ENCODE measurements at regions not wholly inside any gene's neighbourhood (a gene's known extent, or its start where the extent isn't known, plus 50 kb on each side); places are given as distances from the start of the nearest gene placed in this dataset.
"Not testable (repeated sequence)": the region's sequence is repeated elsewhere in the genome, so short reads cannot be mapped to it uniquely, and the experiment has no call there.

DNA sequence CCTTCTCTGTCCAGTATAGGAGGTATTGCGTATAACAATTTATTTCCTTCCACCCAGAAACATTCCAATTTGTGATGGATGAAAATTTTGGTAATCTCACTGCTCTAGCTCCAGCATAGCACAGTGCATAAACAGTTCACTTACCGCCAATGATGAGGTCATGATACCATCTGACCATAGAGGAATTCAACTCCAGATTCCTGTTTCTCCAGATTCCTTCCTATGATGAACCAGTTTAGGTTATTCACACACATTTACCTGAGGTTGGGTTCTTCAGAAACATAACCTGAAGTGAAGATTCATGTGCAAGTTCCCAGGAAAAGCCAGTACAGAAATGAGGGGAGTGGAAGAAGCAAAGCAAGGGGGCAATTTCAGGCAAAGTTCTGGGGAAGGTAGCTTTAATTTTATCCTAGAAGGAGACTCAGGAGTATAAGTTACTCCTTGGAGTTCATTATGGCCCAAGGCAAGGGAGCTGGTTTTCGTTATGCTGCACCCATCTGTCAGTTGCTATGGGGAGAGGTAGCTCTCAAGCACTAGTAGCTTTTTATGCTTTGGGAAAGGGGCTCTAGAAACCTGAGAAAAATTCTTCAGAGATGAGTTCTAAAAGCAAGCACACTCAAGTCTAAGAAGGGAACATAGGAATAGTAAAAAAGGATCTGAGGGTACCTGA, 121.6 kb downstream of the CASP12 start:
- DNase-seq, result no peak

DNA sequence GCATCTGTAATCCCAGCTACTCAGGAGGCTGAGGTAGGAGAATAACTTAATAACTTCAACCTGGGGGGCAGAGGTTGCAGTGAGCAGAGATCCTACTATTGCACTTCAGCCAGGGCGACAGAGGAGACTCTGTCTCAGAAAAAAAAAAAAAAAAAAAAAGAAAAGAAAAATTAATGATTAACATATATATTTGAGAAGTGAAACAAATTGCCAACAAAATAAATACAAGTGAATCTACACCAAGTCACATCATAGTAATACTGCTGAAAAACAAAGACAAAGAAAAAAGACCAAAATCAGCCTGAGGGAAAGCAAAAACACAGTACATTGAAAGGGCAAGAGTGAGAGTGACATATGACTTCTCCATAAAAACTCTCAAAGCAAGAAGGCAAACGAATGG, 123.7 kb downstream of the CASP12 start:
- no peak for DNase-seq

DNA sequence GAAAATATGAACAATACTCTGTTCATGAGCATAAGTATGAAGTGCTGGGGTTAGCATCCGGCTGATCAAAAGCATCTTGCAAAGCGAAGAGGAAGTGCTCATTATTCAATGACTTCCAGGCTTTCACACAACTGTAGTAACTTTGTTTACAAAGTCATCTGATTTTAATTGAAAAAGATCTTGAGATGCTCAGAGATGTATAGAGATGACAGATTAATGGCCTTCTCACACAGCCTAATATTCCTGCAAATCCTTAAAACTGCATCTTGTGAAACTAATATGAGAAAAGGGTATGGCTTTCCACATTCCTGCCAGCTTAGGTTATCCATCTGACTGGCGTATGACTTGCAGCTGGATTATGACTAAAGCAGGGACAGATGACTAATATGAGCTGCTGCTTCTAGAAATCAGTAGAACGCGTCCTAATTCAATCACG, 125.4 kb downstream of the CASP12 start:
- DNase-seq, result no peak

DNA sequence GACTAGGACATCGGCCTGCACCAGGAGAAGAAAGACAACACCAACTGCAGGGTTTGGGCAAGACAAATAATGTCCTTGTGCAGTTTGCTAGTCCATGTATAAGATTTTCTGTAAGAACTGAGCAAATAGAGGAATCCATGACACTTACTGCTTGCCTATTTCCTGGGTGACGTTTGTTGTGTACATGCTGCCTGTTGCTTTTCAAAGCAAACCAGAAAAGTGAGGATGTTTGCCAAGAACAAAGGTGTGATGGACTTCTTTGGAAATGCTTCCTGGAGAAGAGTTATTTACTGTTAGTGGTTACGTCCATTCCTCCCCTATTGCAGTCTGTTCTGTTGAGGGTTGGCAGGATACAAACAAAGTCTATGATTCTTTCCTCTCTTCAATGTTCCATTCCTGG, 126.5 kb downstream of the CASP12 start:
- no peak for DNase-seq

DNA sequence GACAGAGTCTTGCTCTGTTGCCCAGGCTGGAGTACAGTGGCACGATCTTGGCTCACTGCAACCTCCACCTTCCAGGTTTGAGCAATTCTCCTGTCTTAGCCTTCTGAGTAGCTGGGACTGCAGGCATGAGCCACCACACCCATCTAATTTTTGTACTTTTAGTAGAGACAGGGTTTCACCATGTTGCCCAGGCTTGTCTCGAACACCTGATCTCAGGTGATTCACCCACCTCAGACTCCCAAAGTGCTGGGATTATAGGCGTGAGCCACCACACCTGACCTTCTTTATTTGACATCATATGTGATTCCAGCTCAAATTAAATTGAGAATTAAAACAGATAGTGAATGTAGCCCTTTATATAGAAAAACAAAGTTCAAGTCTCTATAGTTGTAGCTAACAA, 127.2 kb downstream of the CASP12 start:
- not testable (repeated sequence) for DNase-seq

DNA sequence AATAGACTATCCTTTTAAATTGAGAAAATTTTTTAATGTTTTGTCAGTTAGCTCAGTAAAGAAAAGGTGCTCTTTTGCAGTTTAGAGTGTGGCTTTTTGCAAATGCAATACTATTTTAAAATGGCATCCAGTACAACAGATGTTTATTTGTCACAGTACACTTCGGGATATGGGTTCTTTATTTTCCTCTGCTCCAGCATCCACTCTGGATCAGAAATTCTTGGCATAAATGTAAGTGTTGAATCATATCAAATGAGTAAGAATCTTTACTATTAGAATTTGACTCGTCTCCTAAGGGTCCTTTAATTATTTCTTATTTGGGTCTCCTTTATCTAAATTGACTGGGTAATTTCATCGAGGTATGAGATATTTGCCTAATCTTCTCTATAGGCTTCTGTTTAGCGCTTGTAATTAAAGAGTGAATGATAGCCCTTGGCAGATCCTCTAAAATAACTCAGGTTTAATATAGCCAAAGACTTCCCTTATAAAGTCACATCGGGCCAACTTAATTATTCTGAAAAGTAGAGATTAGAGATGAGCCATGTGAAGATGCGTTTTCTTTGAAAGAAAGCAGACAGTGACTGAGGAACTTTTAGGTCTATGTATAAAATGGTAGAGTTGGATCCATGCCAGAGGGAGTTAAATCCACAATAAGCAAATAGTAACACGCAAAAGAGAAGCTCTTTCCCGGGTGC, 132.7 kb downstream of the CASP12 start:
- DNase-seq, result no peak

DNA sequence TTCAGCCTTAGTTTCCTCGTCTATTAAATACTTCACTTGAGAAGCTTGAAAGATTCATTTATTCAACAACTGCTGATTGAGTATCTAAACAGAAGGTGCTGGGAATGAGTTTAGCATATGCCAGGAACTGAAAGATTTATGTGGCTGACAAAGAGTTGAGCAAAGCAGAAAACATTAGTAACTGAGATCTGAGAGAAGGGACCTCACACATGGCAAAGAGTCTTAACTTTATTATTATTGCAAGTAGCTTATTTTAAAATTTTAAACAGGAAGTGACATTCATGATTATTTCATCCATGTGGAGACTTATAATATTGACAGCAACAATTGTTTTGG, 133.6 kb downstream of the CASP12 start:
- no peak for DNase-seq

DNA sequence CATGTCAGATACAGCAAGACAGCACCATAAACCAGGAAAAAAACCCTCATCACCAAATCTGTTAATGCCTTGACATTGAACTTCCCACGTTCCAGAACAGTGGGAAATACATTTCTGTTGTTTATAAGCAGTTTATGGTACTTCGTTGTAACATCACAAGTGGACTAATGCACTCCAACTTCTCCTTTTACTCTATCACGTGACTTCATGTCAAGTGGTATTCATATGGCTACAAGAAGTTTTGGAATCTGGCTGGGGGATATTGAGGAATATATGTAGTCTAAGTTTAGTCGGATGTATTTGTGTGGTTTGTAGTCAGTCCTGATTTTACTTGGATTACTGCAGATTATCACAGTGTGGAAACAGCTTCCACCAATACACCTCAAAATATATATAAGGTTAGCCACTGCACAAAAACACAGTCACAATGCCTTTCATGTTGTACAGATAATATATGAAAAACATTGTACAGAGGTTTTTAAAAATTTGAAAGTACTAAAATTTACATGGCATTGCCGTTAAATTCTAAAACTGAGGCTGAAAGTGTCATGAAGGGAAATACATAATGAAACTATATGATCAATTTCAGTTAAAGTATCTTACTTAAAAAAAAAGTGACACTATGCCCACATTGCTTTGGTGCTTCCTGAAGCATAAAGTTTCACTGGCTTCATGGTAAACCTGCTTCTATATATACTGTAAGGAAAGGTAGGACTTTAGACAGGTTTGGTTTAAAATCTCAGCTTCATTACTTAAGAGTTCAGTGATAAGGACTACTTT, 134.1 kb downstream of the CASP12 start:
- DNase-seq, result no peak

DNA sequence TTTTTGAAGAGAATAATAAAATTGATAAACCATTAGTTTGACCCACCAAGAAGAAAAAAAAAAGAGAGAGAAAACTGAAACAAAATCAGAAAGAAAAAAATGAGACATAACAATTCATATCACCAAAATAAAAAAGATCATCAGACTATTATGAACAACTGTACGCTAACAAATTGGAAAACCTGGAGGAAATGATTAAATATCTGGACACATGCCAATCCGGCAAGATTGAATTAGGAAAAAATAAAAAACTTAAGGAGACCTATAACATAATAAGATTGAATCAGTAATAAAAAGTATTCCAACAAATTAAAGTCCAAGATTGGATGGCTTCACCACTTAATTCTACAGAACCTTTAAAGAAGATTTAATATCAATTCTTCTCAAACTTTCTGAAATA, 136.7 kb downstream of the CASP12 start:
- no peak for DNase-seq

DNA sequence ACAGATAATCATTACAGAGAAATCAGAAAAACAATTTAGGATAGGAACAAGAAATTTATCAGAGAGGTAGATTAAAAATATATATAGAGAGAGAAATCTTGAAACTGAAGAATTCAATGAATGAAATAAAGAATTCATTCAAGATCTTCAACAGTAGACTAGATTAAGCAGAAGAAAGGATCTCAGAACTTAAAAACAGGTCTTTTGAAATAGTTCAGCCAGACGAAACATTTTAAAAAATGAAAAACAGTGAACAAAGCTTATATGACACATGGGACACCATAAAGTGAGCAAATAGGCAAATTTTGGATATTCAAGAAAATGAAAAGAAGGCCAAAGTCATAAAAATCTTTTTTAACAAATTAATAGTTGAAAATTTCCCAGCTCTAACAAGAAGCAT, 138.8 kb downstream of the CASP12 start:
- DNase-seq, result no peak

DNA sequence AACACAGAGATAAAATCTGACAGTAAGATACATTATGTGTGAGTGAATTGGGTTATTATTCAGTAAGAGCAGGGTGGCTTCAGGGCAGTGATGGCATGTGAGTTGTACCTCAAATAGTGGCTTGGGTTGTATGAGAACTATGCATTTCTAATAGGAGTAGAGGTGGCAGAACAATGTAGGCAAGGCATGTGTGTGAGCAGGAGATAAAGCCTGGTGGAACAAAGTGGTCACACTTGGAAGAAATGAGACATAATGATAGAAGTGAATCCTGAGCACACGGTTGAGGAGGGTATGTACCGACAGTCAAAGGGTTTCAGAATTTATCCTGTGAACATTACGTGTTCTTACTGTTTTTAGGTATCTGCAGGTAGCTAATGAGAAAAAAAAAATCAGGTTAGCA, 159.3 kb downstream of the CASP12 start:
- no peak for DNase-seq

DNA sequence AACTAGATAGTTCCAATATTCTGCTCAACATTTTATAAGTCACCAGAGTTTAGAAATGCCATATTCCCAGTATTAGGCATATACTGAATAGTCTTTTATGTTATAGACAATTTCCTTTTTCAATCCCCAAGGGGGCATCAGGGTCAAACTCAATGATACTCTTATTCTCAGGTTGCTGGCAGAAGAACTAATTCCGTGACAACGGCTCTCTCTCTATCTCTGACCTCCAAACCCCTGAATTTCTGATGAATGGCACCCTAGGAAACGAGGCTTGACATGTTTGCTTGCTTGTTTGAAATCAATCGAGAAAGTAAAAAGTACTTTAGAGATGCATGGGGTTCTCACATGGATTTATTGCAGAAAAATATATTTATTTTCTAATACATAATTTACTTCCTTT, 160.1 kb downstream of the CASP12 start:
- DNase-seq, result no peak

DNA sequence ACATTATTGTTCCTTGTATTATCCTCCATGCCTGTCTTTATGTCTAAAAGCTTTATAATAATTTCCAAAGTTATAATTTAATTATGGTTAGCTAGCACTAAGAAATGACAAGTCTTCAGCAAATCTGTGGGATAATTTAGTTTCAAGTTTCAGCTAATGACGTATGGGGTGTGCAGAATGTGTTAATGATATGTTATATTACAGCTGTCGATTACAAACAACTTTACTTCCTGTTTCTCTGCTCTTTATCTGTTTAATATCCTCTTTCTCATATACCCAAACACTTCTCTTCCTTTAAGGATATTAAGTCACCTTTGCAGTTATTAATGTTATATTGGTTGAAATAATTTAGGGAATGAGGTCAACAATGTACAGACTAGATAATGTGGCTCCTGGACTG, 161.8 kb downstream of the CASP12 start:
- no peak for DNase-seq

DNA sequence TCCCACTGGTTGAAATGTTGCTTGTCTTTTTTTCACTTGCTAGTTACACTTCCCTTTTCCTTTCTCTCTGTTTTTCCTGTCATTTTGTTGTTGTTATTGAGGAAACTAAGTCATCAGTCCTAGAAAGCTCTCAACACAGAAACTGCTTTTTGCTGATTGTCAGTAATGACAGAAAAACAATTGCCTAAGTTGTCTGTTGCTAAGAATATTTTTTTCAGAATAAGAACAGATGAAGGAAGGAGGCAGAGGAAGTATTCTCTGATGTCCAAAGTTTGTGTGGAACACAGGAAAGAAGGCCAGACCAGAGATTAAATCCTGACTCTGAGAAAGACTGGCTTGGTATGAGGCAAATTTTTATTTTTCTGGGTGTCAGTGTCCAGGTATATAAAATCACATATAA, 163.3 kb downstream of the CASP12 start:
- no peak for DNase-seq

DNA sequence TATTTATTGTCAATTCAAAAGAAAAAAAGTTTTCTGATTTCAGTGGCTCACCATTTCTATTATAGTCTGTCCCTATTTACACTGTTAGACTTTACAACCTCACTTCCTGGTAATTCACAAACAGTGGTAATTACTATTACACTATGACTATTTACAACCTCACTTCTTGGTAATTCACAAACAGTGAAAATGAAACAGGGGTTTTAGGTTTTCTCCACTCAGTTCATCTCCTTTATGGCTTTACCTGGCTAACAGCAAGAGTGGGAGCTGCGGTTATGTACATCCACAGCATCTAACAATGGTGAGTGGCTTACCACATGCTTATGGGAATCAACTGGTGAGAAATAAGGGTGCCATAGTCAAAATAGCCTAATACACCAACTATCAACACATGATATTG, 166.4 kb downstream of the CASP12 start:
- DNase-seq, result no peak

DNA sequence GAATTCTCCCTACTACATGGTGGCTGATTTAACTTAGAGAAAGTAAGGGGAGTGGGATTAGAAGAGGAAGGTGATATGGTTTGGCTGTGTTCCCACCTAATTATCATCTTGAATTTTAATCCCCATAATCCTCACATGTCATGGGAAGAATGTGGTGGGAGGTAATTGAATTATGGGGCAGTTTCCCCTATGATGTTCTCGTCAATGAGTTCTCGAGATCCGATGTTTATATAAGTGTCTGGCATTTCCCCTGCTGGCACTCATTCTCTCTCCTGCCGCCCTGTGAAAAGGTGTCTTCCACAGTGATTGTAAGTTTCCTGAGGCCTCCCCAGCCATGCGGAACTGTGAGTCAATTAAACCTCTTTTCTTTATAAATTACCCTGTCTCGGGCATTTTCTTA, 169.3 kb downstream of the CASP12 start:
- DNase-seq, result no peak

DNA sequence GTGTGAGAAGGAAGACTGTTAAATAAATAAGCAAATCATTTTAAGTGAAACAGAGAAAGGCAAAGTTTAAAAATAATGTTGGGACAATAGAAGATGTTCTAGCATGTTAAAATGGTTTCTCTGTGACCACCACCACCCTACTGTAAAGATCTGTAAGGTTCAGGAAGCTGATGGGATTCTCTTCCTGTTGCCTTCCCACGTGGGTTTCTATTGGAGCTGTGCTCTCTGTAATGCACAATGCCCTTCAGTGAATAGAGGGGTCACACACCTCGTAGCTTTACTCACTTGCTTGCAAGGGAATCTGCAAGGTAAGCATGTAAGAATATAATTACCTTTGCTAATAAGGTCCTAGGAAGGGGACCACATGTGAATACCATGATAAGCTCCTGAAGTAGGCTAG, 170.5 kb downstream of the CASP12 start:
- DNase-seq, result no peak

DNA sequence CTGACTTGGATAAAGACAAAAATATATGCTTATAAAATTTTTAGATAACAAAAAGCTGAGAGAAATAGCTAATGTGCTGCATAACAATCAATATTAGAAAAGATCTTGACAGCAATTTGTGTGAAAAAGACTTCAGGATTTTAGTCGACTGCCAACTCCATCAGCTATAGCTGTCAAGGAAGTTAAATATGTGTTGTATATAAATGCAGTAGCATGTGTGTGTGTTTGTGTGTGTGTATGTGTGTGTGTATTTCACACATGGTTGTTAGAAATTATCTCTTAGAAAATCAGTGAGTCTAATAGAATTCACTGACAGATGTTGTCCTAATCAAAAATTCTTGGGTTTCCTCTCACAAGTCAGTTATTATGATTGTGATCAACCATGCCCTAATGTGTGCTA, 171.2 kb downstream of the CASP12 start:
- no peak for DNase-seq

DNA sequence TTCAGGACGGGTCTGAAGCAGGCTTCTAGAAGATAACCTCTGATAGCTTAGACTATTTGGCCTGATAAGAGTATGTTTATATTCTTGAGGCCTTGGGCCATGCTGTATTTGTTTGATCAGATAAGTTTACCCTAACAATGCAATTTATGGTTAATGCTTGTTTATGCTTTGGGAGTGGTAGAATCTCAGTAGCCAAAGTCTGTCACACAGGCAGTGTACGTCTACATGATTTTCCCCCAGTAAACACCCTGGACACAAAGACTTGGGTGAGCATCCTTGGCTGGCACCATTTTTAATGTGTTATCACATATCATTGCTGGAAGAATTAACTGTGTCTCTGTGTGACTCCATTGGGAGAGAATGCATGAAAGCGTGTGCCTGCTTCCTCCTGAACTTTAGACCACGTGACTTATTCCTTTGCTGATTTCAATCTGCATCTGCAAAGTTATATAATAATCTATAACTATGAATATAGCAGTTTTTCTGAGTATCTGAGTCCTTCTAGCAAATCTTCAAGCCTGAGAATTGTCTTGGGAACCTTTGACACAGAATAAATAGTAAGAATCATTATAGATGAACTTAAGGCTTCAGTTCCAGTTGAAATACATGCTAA, 172.4 kb downstream of the CASP12 start:
- DNase-seq, result no peak

DNA sequence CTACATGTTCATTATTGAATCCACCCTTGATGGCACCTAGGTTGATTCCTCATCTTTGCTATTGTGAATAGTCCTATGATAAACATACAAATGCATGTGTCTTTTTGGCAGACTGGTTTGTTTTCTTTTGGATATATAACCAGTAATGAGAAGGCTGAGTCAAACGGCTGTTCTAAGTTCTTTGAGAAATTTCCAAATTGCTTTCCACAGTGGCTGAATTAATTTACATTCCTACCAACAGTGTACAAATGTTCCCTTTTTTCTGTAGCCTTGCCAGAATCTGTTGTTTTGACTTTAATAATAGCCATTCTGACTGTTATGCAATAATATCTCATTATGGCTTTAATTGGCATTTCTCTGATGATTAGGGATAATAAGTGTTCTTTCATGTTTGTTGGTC, 184.9 kb downstream of the CASP12 start:
- DNase-seq, result no peak

DNA sequence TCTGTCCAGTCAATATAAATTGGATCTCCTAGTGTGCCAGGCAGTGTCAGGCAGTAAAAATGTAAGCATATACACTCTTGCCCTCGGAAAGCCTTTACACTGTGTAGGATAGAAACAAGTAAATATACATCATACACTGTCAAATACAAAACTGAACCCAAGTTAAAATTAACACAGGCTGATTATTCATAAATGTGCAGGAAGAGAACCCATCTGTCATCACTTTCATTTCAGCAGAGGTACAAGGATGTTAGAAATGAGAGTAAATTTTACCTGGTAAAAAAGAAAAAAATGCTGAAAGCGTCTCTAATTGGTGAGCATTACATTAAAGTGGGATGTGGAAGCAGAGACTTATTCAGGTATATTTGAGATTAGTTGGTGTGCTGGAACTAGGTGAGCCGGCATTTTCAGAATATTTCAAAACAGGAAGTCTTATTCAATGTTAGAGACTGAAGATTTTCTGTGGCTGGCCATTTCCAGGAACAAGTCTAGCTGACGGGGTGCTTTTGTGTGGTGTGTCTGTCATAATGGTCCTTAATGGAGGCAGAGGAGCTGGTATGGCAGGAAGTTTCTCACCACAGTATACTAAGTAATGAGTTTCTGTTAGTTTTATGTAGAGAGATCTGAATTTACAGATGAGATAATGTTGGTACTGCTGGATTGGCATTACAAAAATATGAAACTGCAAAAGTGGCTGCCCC, 192.6 kb downstream of the CASP12 start:
- DNase-seq, result no peak

DNA sequence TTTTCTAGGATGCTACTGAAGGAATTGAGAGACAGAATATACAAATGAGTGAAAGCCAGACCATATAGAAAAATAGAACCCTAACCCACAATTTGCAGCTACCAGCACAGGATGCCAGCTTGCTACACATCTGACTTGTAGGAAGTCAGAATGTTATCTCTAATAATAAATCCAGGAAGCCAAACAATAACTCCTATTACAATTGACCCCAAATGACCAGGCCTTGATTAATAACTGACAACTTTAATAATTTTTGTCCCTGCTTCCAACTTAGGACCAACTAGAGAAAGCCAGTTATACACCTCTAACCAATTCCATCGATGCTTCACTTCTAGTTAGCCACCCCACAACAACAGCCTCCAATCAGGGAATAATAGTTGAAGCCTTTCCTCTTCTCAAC, 193.4 kb downstream of the CASP12 start:
- no peak for DNase-seq
